ENCODE measurements at regions not wholly inside any gene's neighbourhood (a gene's known extent, or its start where the extent isn't known, plus 50 kb on each side); places are given as distances from the start of the nearest gene placed in this dataset.
"Not testable (repeated sequence)": the region's sequence is repeated elsewhere in the genome, so short reads cannot be mapped to it uniquely, and the experiment has no call there.

DNA sequence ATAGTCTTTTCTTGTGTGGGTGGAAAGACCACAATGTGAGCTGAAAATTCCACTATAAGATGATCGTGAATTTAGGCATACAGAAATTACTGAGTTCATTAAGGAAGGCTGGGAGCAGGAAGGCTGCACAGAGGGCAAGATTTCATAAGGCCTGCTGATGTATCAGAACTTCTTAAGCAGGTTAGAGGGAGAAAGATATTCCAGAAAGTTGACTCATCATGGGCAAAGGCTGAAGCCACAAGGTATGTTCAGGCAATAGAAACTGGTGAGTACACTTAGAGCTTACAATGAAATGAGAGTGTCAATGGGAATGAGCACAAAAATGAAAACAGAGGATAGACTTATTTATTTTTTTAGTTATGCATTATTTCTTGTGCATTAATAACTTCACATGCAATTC is 618.6 kb downstream of the CBLN4 start:
- no peak overlapping the region for H2AFZ ChIP-seq (ENCODE audit: low read depth, low read length)
- H3K9me3 ChIP-seq (ENCODE audit: low read length), result no peaks in the 10 kb centered on the region
- no peaks in the 10 kb centered on the region for H3K27me3 ChIP-seq (ENCODE audit: insufficient read depth, low read length)
- H3K36me3 ChIP-seq (ENCODE audit: insufficient read depth, low read length), result no peaks in the 10 kb centered on the region
- no peak overlapping the region for H3K4me3 ChIP-seq (ENCODE audit: low read length)
- no peaks in the 10 kb centered on the region for H3K4me1 ChIP-seq (ENCODE audit: insufficient read depth, low read length)

DNA sequence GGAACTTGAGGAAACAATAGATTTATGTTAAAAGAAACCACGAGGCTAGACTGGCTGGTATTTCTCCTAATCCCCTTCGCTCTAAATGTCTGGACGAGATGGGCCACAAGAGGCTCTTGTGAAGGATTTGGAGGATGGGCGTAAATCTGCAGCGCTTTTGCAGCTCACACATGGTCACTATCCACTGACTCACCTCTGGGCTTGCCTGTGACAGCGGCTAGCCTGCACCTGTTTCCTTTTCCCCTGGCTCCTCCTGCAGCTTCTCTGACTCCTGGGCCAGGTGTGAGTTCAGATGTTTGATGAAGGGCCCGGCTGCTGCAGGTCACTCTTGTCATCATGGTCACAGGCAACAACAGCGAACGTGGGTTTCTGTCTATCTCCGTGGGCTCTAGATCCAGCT is 629.4 kb downstream of the CBLN4 start:
- Histone ChIP-seq H3K4me1 (ENCODE audit: insufficient read depth, low read length) (no peaks in the 10 kb centered on the region), H3K4me3 (ENCODE audit: low read length) (no peak overlapping the region), H2AFZ (ENCODE audit: low read depth, low read length) (no peak overlapping the region), H3K9me3 (ENCODE audit: low read length) (no peaks in the 10 kb centered on the region), H3K36me3 (ENCODE audit: insufficient read depth, low read length) (no peaks in the 10 kb centered on the region), H3K27me3 (ENCODE audit: insufficient read depth, low read length) (no peaks in the 10 kb centered on the region)

DNA sequence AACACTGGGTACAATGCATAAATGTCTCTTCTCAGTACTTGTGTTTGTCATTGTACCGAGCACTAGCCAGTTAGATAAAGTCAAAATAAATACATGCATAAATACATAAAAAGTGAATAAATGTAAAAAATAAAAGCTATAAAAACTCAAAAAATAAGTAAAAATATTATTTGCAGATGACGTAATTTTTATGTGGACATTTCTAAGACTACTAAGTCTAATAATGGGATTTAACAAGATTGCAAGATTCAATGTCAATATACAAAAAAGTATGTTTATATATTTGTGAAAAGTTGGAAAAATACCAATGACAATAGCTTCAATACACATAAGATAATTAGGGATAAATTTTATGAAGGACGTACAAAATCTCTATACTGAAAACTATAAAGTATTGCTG is 639.6 kb downstream of the CBLN4 start:
- Histone ChIP-seq H3K4me3 (ENCODE audit: low read length) (no peak overlapping the region), H3K36me3 (ENCODE audit: insufficient read depth, low read length) (no peaks in the 10 kb centered on the region), H2AFZ (ENCODE audit: low read depth, low read length) (no peak overlapping the region), H3K9me3 (ENCODE audit: low read length) (no peaks in the 10 kb centered on the region), H3K4me1 (ENCODE audit: insufficient read depth, low read length) (no peaks in the 10 kb centered on the region), H3K27me3 (ENCODE audit: insufficient read depth, low read length) (no peaks in the 10 kb centered on the region)

DNA sequence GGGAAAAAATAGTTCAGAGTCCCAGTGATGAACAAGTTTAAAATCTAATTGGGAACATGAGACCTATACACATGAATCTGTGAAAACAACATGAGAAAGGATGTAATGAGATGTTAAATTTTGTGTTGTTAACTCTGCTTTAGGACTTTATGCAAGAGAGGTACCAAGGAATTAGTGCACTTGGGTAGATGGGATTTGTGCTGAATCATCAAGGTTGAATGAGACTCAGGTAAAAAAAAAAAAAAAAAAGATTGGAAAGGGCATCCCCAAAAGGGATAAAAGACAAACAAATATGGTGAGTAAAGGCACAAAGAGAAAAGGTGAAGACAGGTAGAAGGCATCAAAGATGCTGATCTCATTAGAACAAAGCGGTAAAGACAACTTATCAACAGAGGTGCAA is 644.4 kb downstream of the CBLN4 start:
- H3K36me3 ChIP-seq (ENCODE audit: insufficient read depth, low read length), result no peaks in the 10 kb centered on the region
- H3K9me3 ChIP-seq (ENCODE audit: low read length), result no peaks in the 10 kb centered on the region
- H2AFZ ChIP-seq (ENCODE audit: low read depth, low read length), result no peak overlapping the region
- no peaks in the 10 kb centered on the region for H3K4me1 ChIP-seq (ENCODE audit: insufficient read depth, low read length)
- H3K4me3 ChIP-seq (ENCODE audit: low read length), result no peak overlapping the region
- H3K27me3 ChIP-seq (ENCODE audit: insufficient read depth, low read length), result no peaks in the 10 kb centered on the region

DNA sequence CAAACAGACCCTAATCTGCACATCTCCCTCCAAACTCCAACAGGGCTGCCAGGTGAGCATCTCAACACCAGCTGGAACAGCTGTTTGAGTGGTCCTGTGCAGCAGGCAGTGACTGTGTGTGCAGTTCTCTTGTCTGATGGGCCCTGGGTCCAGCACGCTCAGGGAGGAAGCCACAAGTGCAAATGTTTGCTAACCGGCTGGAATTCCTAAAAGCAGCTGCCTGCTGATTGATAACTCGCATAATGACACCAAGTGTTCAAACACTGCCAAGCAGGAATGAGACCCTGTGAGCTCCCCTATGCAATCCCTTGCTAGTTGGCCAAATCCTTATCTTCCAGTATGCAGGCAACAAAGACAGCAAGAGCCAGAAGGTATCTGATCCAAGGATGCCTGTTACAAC is 650.6 kb downstream of the CBLN4 start:
- H3K9me3 ChIP-seq (ENCODE audit: low read length), result no peaks in the 10 kb centered on the region
- H3K36me3 ChIP-seq (ENCODE audit: insufficient read depth, low read length), result no peaks in the 10 kb centered on the region
- no peaks in the 10 kb centered on the region for H3K4me1 ChIP-seq (ENCODE audit: insufficient read depth, low read length)
- H2AFZ ChIP-seq (ENCODE audit: low read depth, low read length), result no peak overlapping the region
- no peaks in the 10 kb centered on the region for H3K27me3 ChIP-seq (ENCODE audit: insufficient read depth, low read length)
- no peak overlapping the region for H3K4me3 ChIP-seq (ENCODE audit: low read length)

DNA sequence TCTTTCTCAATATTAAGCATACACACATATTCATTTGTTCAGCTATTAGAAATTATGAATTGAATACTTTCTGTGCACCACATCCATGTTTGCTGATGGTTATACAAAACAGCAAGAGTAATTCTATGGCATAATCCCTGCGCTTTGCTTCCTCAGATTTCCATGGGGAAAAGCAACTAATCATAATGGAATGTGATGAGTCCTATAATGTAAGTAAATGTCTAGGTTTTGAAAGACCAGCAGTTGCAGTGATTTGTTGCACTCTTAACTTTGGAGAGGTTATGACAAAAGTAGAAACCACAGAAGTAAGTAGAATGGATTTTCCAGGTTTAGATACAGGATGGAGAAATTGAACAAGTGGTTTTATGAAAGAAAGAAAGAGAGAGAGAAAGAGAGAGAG is 652.1 kb downstream of the CBLN4 start:
- no peak overlapping the region for H2AFZ ChIP-seq (ENCODE audit: low read depth, low read length)

DNA sequence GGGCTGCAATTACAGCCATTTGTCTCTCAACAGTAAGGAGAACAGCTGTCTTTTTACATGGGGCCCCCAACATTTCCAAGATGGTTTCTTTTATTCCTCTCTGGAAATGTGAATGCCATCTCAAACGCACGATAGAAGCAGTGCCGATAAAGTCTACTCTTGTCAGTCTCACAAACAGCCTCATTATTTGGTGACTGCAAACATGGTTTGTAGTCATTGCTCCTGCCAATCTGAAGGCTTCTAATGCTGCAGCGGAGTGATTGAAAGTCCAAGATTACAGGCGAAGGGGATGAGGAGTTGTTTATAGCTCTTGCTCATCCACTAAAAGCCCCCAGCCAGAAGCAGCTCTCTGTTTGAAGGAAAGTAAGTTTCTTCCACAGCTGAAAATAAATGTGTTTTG is 657.1 kb downstream of the CBLN4 start:
- Histone ChIP-seq H3K27me3 (ENCODE audit: insufficient read depth, low read length) (no peaks in the 10 kb centered on the region), H3K9me3 (ENCODE audit: low read length) (no peaks in the 10 kb centered on the region), H3K4me3 (ENCODE audit: low read length) (no peak overlapping the region), H3K36me3 (ENCODE audit: insufficient read depth, low read length) (no peaks in the 10 kb centered on the region), H2AFZ (ENCODE audit: low read depth, low read length) (no peak overlapping the region), H3K4me1 (ENCODE audit: insufficient read depth, low read length) (no peaks in the 10 kb centered on the region)

More for the DNA sequence above, 652.1 kb downstream of the CBLN4 start:
- Histone ChIP-seq H3K4me1 (ENCODE audit: insufficient read depth, low read length) (no peaks in the 10 kb centered on the region), H3K36me3 (ENCODE audit: insufficient read depth, low read length) (no peaks in the 10 kb centered on the region), H3K9me3 (ENCODE audit: low read length) (no peaks in the 10 kb centered on the region), H3K4me3 (ENCODE audit: low read length) (no peak overlapping the region), H3K27me3 (ENCODE audit: insufficient read depth, low read length) (no peaks in the 10 kb centered on the region)

DNA sequence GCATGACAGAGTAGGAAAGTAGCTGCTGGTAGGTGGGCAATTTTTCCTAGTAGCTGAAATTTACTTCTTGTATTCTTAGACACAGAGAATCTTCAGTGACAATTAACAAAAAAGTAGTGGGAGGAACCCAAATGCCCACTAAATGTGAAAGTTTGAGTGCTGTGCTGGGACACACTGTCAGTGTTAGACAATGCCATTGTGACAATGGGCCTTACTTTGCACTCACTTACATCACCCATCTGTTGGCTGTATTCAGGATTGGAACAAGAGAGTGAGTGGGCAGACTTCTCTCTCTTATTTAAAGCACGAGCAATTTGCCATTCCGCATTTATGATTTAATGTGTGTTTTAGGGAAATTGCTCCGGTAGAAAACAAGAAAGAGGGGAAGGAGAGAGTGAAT is 662.5 kb downstream of the CBLN4 start:
- Histone ChIP-seq H3K9me3 (ENCODE audit: low read length) (no peaks in the 10 kb centered on the region), H3K4me1 (ENCODE audit: insufficient read depth, low read length) (no peaks in the 10 kb centered on the region), H3K4me3 (ENCODE audit: low read length) (no peak overlapping the region), H3K27me3 (ENCODE audit: insufficient read depth, low read length) (no peaks in the 10 kb centered on the region), H3K36me3 (ENCODE audit: insufficient read depth, low read length) (no peaks in the 10 kb centered on the region), H2AFZ (ENCODE audit: low read depth, low read length) (no peak overlapping the region)

DNA sequence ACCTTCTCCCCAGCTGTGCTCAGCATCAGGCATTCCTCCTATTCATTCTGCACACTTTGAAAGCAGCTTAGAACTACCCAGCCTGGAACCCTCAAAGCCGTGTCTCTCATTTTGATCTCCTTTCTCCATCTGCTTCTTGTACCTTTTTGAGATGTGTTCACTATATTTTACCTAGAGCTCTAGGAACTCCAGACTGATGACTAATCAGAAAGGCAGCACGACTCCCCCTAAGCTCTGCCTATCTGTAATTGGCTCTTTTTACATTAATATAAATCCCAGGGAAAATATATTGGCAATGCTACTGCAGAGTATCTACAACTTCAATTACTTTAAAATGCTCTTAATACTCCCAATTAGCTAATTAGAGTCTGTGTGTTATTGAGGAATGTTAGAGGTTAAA is 671.5 kb downstream of the CBLN4 start:
- Histone ChIP-seq H3K9me3 (ENCODE audit: low read length) (no peaks in the 10 kb centered on the region), H3K27me3 (ENCODE audit: insufficient read depth, low read length) (no peaks in the 10 kb centered on the region), H3K36me3 (ENCODE audit: insufficient read depth, low read length) (no peaks in the 10 kb centered on the region), H3K4me1 (ENCODE audit: insufficient read depth, low read length) (no peaks in the 10 kb centered on the region), H3K4me3 (ENCODE audit: low read length) (no peak overlapping the region), H2AFZ (ENCODE audit: low read depth, low read length) (no peak overlapping the region)

DNA sequence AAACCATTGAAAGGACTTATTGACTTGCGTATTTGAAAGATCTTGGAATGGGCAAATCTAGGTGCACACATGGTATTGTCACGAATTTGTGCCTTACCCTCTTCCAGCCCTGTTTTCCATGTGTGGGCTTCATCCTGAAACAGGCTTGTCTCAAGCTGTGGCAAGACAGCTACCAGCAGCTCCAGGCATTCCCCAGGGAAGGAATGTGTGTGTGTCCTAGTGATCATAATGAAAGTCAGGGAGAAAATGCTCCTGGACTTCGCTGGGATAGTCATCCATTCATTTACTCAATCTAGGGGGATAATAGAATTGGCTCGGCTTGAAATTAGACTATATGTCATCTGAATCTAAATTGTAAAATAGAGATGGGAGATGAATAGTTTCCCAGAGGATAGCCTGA is 676.2 kb downstream of the CBLN4 start:
- Histone ChIP-seq H2AFZ (ENCODE audit: low read depth, low read length) (no peak overlapping the region), H3K4me3 (ENCODE audit: low read length) (no peak overlapping the region), H3K36me3 (ENCODE audit: insufficient read depth, low read length) (no peaks in the 10 kb centered on the region), H3K4me1 (ENCODE audit: insufficient read depth, low read length) (no peaks in the 10 kb centered on the region), H3K27me3 (ENCODE audit: insufficient read depth, low read length) (no peaks in the 10 kb centered on the region), H3K9me3 (ENCODE audit: low read length) (no peaks in the 10 kb centered on the region)

DNA sequence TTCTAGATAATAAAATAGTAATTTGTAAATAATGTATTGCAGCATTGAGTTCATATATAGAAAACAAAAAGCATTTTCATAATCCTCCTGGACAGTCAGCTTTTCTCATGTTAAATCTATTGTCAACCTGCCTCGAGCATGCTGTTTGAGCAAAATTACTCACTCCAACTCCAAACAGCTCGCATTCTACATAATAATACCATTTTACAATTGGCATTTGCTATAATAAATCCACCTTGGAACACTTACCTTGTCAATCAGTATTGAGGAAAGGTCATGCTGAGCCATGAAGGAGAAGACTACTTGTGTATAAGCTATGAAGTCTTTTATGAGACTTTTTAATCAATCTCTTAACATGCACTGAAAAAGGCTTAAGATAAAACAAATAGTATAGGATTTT is 682.6 kb downstream of the CBLN4 start:
- no peak overlapping the region for H2AFZ ChIP-seq (ENCODE audit: low read depth, low read length)
- no peaks in the 10 kb centered on the region for H3K27me3 ChIP-seq (ENCODE audit: insufficient read depth, low read length)
- no peaks in the 10 kb centered on the region for H3K9me3 ChIP-seq (ENCODE audit: low read length)
- H3K4me3 ChIP-seq (ENCODE audit: low read length), result no peak overlapping the region
- H3K36me3 ChIP-seq (ENCODE audit: insufficient read depth, low read length), result no peaks in the 10 kb centered on the region
- H3K4me1 ChIP-seq (ENCODE audit: insufficient read depth, low read length), result no peaks in the 10 kb centered on the region

DNA sequence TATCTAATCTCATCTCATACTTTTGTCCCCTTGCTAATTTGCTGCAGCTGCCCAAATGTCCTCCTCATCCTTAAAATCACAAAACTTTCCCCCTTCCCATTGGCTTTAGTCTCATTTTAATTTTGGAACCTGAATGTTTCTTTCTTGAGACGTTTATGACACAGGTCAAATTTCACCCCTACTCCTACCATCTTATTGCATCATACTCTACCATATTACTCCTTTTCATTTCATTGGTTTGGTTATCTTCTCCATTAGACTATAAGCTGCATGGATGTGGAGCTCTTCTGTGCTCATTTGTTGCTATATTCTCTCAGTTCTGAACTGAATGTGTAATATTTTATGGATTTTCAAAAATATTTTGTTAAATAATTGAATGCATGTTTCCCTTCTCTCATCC is 688.6 kb downstream of the CBLN4 start:
- H3K9me3 ChIP-seq (ENCODE audit: low read length), result no peaks in the 10 kb centered on the region
- no peaks in the 10 kb centered on the region for H3K4me1 ChIP-seq (ENCODE audit: insufficient read depth, low read length)
- H3K27me3 ChIP-seq (ENCODE audit: insufficient read depth, low read length), result no peaks in the 10 kb centered on the region
- no peak overlapping the region for H3K4me3 ChIP-seq (ENCODE audit: low read length)
- no peak overlapping the region for H2AFZ ChIP-seq (ENCODE audit: low read depth, low read length)
- no peaks in the 10 kb centered on the region for H3K36me3 ChIP-seq (ENCODE audit: insufficient read depth, low read length)

DNA sequence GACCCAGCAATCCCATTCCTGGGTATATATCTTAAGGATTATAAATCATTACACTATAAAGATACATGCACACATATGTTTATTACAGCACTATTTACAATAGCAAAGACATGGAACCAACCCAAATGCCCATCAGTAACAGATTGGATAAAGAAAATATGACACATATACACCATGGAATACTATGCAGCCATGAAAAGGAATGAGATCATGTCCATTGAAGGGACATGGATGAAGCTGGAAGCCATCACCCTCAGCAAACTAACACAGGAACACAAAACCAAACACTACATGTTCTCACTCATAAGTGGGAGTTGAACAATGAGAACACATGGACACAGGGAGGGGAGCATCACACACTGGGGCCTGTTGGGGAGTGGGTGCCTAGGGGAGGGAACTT is 694.5 kb downstream of the CBLN4 start:
- H3K36me3 ChIP-seq (ENCODE audit: insufficient read depth, low read length); H2AFZ ChIP-seq (ENCODE audit: low read depth, low read length); H3K4me3 ChIP-seq (ENCODE audit: low read length); H3K27me3 ChIP-seq (ENCODE audit: insufficient read depth, low read length); H3K9me3 ChIP-seq (ENCODE audit: low read length); H3K4me1 ChIP-seq (ENCODE audit: insufficient read depth, low read length): not testable (repeated sequence)

DNA sequence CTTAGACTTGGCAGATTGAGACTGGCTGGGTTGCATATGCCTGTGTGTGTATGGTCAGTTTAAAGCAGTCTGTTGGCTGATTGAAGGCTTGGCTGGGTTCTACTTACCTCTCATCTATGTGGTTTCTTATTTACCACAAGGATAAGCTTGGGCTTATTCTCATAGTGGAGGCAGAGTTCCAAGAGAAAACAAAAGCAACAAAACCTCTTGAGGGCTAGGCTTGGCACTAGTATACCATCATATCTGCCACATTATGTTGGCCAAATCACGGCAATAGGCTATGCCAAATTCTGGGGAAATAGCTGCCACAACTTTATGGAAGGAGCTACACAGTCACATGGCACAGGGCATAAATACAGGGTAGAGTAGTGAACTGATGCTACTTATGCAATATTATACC is 714.1 kb downstream of the CBLN4 start:
- Histone ChIP-seq H3K4me1 (ENCODE audit: insufficient read depth, low read length) (no peaks in the 10 kb centered on the region), H3K36me3 (ENCODE audit: insufficient read depth, low read length) (no peaks in the 10 kb centered on the region), H2AFZ (ENCODE audit: low read depth, low read length) (no peak overlapping the region), H3K4me3 (ENCODE audit: low read length) (no peak overlapping the region), H3K9me3 (ENCODE audit: low read length) (no peaks in the 10 kb centered on the region), H3K27me3 (ENCODE audit: insufficient read depth, low read length) (no peaks in the 10 kb centered on the region)
